ENCODE measurements at regions not wholly inside any gene's neighbourhood (a gene's known extent, or its start where the extent isn't known, plus 50 kb on each side); places are given as distances from the start of the nearest gene placed in this dataset.

GRCh38 chr19:32038961-32039360 lies 306.4 kb upstream of the ZNF507 start:
- no peak overlapping the region for H3K4me2 ChIP-seq (ENCODE audit: insufficient read depth in 1 of 2, low read depth in 2 of 2, low read length in 2 of 2)
- FAIRE-seq: no peak
- POLR2A ChIA-PET (ENCODE audit: partially characterized antibody): no interaction called here

More at GRCh38 chr19:32038961-32039360, 306.4 kb upstream of the ZNF507 start:
- H2AFZ ChIP-seq (ENCODE audit: low read length): no peak overlapping the region
- peaks cover 0 to 6% (median 1%) of the 10 kb centered on the region in 4 experiments; a peak in 2 of 7 replicates for H3K27me3 ChIP-seq (replicated peaks in 1 of 4; ENCODE audit: control insufficient read depth in 3 of 4, extremely low read depth in 1 of 4, insufficient read depth in 3 of 4, low read length in 3 of 4)
- no peak overlapping the region for H4K8ac ChIP-seq (ENCODE audit: extremely low read depth, insufficient read depth, low read length)
- no peak overlapping the region for H3K9ac ChIP-seq (replicated peaks in 1 of 4; ENCODE audit: extremely low read depth in 1 of 4, low read depth in 3 of 4, low read length in 3 of 4)
- no peak overlapping the region for H2BK20ac ChIP-seq (ENCODE audit: low read length)
- peaks cover 0 to 4% (median 1%) of the 10 kb centered on the region in 4 experiments; a peak in 3 of 7 replicates for H3K4me1 ChIP-seq (replicated peaks in 1 of 4; ENCODE audit: control insufficient read depth in 3 of 4, insufficient read depth in 4 of 4, low read length in 3 of 4)
- H3K23me2 ChIP-seq (ENCODE audit: low read depth, low read length): no peaks in the 10 kb centered on the region
- no peak overlapping the region for H3K56ac ChIP-seq (replicated peaks; ENCODE audit: insufficient read length, low read depth, low read length)
- no peak for DNase-seq (ENCODE audit: low read depth in 1 of 2, low spot score in 2 of 2)
- H4K20me1 ChIP-seq (replicated peaks in 1 of 2; ENCODE audit: control insufficient read depth in 1 of 2, insufficient read depth in 2 of 2, low read length in 2 of 2): no peaks in the 10 kb centered on the region
- WGBS, 2 experiments (ENCODE audit: extremely low coverage in 1 of 2, insufficient coverage in 1 of 2, insufficient read length in 1 of 2, insufficient replicate concordance in 2 of 2, low coverage in 1 of 2, low lambda C conversion rate in 2 of 2, missing lambda C conversion rate in 1 of 2): 91% methylated on average over 6 of the region's 6 CpGs; no CpG with 5 or more reads in 1 of the 2 experiments
- H2AK5ac ChIP-seq (ENCODE audit: low read depth, low read length): no peak overlapping the region
- no peak overlapping the region for H3K18ac ChIP-seq (ENCODE audit: extremely low read depth, low read length)
- H3K79me1 ChIP-seq (ENCODE audit: low read depth, low read length): no peaks in the 10 kb centered on the region
- no peak for TF ChIP-seq JUN (IDR thresholded peaks at IDR 0.05; ENCODE audit: low read depth, low read length)
- no peak for TF ChIP-seq RNF2 (IDR thresholded peaks at IDR 0.05; ENCODE audit: borderline replicate concordance, low read depth, low read length, missing control alignments, poor library complexity, severe bottlenecking)
- TF ChIP-seq SP1 (IDR thresholded peaks at IDR 0.05; ENCODE audit: low read depth, low read length): no peak
- no peak for TF ChIP-seq CHD2 (IDR thresholded peaks at IDR 0.05; ENCODE audit: low read length)
- TF ChIP-seq GABPA (IDR thresholded peaks at IDR 0.05; ENCODE audit: borderline replicate concordance, insufficient read depth, low read length): no peak
- TF ChIP-seq, protein P1, sequence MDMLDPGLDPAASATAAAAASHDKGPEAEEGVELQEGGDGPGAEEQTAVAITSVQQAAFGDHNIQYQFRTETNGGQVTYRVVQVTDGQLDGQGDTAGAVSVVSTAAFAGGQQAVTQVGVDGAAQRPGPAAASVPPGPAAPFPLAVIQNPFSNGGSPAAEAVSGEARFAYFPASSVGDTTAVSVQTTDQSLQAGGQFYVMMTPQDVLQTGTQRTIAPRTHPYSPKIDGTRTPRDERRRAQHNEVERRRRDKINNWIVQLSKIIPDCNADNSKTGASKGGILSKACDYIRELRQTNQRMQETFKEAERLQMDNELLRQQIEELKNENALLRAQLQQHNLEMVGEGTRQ (IDR thresholded peaks at IDR 0.05; ENCODE audit: low read length): no peak
- TF ChIP-seq NRF1 (IDR thresholded peaks at IDR 0.05; ENCODE audit: low read depth, low read length): no peak
- no peak for TF ChIP-seq CBX5 (IDR thresholded peaks at IDR 0.05; ENCODE audit: low read depth, low read length)
- no peak for TF ChIP-seq PHF8 (conservative IDR thresholded peaks at IDR 0.05; ENCODE audit: low read depth, low read length)
- no peak for TF ChIP-seq BACH1 (IDR thresholded peaks at IDR 0.05; ENCODE audit: low read length)
- H4K91ac ChIP-seq (replicated peaks; ENCODE audit: insufficient read length, low read length): no peak overlapping the region
- H2BK15ac ChIP-seq (ENCODE audit: low read length): no peak overlapping the region
- no peak overlapping the region for H2BK120ac ChIP-seq (replicated peaks; ENCODE audit: low read depth, low read length)
- no peak overlapping the region for H3K27ac ChIP-seq (ENCODE audit: low read depth, low read length)
- H4K5ac ChIP-seq (ENCODE audit: insufficient read length, low read depth, low read length): no peak overlapping the region
- CTCF ChIA-PET (ENCODE audit: partially characterized antibody): interaction anchor here (0.6 to 1.1 kb wide), 3 partner anchors 185 to 1099 kb away, joined by 3 to 4 read pairs (median 3); no protein-coding TSS in a partner anchor
- no peaks in the 10 kb centered on the region for H3K36me3 ChIP-seq (ENCODE audit: control insufficient read depth in 2 of 4, insufficient read depth in 4 of 4, low read length in 3 of 4)
- H3K79me2 ChIP-seq (ENCODE audit: control insufficient read depth in 1 of 2, insufficient read depth in 2 of 2, low read length in 2 of 2): no peaks in the 10 kb centered on the region
- H2BK5ac ChIP-seq (ENCODE audit: low read depth, low read length): no peak overlapping the region
- no peak overlapping the region for H3K4me3 ChIP-seq (ENCODE audit: extremely low read depth in 1 of 4, insufficient read depth in 2 of 4, low read depth in 3 of 4, low read length in 4 of 4)
- no peak overlapping the region for H3K14ac ChIP-seq (ENCODE audit: insufficient read length)
- H3K23ac ChIP-seq (ENCODE audit: insufficient read length): no peak overlapping the region
- no peaks in the 10 kb centered on the region for H3K9me3 ChIP-seq (ENCODE audit: insufficient read depth in 2 of 2, low read depth in 1 of 2, low read length in 1 of 2)
- no peak overlapping the region for H2BK12ac ChIP-seq (ENCODE audit: low read depth, low read length)
- no peak overlapping the region for H3K4ac ChIP-seq (replicated peaks; ENCODE audit: insufficient read length, low read depth, low read length)
